ENCODE measurements at regions not wholly inside any gene's neighbourhood (a gene's known extent, or its start where the extent isn't known, plus 50 kb on each side); places are given as distances from the start of the nearest gene placed in this dataset.

DNA sequence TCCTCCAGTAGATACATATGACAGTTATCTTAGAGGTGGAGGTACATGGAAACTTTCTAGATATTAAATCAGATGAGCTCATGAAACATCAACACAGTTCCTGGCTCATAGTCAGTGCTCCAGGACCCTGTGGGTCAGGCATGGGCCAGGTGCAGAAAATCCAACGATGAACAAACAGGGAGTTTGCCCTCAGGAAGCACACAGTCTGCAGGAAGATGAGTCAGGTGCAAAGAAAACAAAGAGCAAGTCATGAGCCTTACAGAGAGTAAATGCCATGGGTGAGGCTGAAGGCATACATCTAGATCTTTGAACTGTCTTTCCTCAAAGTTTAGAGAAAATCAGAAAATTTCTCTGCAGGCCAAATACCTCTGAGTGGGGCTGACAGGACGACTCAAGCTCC is 184.2 kb upstream of the TPM1 start:
- DNase-seq (ENCODE audit: low read depth), result no peak
- H3K4me3 ChIP-seq (ENCODE audit: low read depth, low read length), result no peak overlapping the region
- no peaks in the 10 kb centered on the region for H3K36me3 ChIP-seq (ENCODE audit: control insufficient read depth, insufficient read depth, low read length)
- no peaks in the 10 kb centered on the region for H3K27me3 ChIP-seq (ENCODE audit: control insufficient read depth, insufficient read depth, low read length)
- TF ChIP-seq CTCF (IDR thresholded peaks at IDR 0.05; ENCODE audit: insufficient read depth, low read length, poor library complexity, severe bottlenecking), result no peak

DNA sequence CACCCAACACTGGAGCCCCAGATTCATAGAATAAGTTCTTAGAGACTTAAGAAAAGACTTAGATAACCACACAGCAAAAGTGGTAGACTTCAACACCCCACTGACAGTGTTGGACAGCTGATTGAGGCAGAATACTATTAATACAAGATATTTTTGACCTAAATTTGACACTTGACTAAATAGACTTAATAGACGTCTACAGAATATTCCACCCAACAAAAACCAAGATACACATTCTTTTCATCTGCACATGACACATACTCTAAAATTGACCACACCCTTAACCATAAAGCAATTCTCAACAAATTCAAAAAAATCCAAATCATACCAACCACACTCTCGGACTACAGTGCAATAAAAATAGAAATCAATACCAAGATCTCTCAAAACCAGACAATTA is 179.8 kb upstream of the TPM1 start:
- TF ChIP-seq CTCF (IDR thresholded peaks at IDR 0.05; ENCODE audit: insufficient read depth, low read length, poor library complexity, severe bottlenecking), result no peak
- Histone ChIP-seq H3K4me3 (ENCODE audit: low read depth, low read length) (no peak overlapping the region), H3K36me3 (ENCODE audit: control insufficient read depth, insufficient read depth, low read length) (no peaks in the 10 kb centered on the region), H3K27me3 (ENCODE audit: control insufficient read depth, insufficient read depth, low read length) (no peaks in the 10 kb centered on the region)
- DNase-seq (ENCODE audit: low read depth), result no peak

DNA sequence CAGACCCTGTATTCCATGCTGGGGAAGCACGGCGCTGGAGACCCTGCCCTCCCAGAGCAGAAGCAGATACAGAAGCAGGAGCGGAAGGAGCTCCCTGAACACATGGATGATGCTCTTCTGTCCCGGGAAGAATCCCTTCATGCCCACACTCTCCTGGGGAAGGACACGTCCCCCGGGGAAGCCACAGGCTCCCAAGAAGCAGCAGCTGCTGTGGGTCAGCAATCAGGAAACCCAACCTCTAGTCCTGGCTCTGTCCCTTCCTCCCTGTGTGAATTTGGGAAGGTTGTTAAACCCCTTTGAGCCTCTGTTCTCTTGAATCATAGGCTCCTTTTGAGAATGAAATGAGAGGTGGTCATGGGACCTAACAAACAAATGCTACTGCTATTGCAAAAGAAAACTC is 176.2 kb upstream of the TPM1 start:
- no peaks in the 10 kb centered on the region for H3K27me3 ChIP-seq (ENCODE audit: control insufficient read depth, insufficient read depth, low read length)
- no peak overlapping the region for H3K4me3 ChIP-seq (ENCODE audit: low read depth, low read length)
- DNase-seq (ENCODE audit: low read depth), result no peak
- H3K36me3 ChIP-seq (ENCODE audit: control insufficient read depth, insufficient read depth, low read length), result no peaks in the 10 kb centered on the region
- no peak for TF ChIP-seq CTCF (IDR thresholded peaks at IDR 0.05; ENCODE audit: insufficient read depth, low read length, poor library complexity, severe bottlenecking)

DNA sequence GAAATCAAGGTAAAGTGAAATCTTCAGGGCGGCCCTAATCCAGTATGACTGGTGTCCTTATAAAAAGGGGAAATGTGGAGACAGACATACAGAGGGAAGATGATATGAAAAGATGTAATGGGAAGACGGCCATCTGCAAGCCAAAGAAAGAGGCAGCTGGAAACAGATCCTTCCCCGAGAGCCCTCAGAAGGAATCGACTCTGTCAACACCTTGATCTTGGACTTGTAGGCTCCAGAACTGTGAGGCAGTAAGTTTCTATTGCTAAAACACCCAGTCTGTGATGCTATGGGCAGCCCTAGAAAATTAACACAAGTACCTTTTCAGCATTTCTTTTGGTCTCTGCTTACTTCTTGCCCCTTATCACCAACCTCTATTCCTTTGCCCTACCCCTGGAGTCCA is 174.7 kb upstream of the TPM1 start:
- H3K27me3 ChIP-seq (ENCODE audit: control insufficient read depth, insufficient read depth, low read length), result no peaks in the 10 kb centered on the region
- H3K36me3 ChIP-seq (ENCODE audit: control insufficient read depth, insufficient read depth, low read length), result no peaks in the 10 kb centered on the region
- TF ChIP-seq CTCF (IDR thresholded peaks at IDR 0.05; ENCODE audit: insufficient read depth, low read length, poor library complexity, severe bottlenecking), result no peak
- no peak for DNase-seq (ENCODE audit: low read depth)
- no peak overlapping the region for H3K4me3 ChIP-seq (ENCODE audit: low read depth, low read length)

DNA sequence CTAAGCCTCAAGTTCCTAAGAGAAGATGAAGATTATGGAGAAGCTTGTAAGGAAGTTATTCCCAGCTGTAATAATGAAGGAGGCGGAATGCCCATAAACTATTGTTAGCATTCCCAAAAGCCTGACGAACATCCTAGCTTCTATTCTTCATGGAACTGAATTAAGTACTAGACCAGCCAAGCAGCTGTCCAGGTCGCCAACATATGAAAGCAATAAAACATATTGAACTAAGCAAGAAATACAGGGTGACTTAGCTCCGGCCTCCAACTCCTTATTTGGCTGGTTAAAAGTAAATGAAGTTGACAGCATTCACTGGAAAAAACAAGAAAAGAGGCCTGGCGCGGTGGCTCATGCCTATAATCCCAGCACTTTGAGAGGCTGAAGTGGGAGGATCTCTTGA is 174.0 kb upstream of the TPM1 start:
- Histone ChIP-seq H3K27me3 (ENCODE audit: control insufficient read depth, insufficient read depth, low read length) (no peaks in the 10 kb centered on the region), H3K36me3 (ENCODE audit: control insufficient read depth, insufficient read depth, low read length) (no peaks in the 10 kb centered on the region), H3K4me3 (ENCODE audit: low read depth, low read length) (no peak overlapping the region)
- TF ChIP-seq CTCF (IDR thresholded peaks at IDR 0.05; ENCODE audit: insufficient read depth, low read length, poor library complexity, severe bottlenecking), result no peak
- DNase-seq (ENCODE audit: low read depth), result no peak

DNA sequence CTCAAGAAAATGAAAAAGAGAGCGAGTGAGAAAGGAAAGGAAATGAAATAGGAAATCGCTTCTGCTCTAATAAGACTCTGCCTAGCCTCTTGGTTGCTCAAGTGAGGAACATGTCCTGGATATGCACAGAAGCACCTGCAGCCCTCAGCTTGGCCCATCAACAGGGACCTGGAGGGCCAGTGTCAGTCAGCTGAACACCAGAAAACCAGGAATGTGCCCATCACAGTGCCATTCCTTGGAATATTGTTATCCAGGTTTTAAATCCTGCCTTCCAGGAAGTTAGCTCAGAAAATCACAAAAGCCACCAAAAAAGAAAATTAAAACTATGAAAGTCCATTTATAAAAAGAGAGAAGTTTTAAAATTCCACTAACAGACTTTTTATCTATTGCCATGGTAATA is 173.4 kb upstream of the TPM1 start:
- Histone ChIP-seq H3K36me3 (ENCODE audit: control insufficient read depth, insufficient read depth, low read length) (no peaks in the 10 kb centered on the region), H3K27me3 (ENCODE audit: control insufficient read depth, insufficient read depth, low read length) (no peaks in the 10 kb centered on the region), H3K4me3 (ENCODE audit: low read depth, low read length) (no peak overlapping the region)
- no peak for DNase-seq (ENCODE audit: low read depth)
- TF ChIP-seq CTCF (IDR thresholded peaks at IDR 0.05; ENCODE audit: insufficient read depth, low read length, poor library complexity, severe bottlenecking), result no peak

Measured in kidney epithelial cell (primary cell).